Upper lobe of left lung (tissue), 4 donors: ENCODE measurements at regions not wholly inside any gene's neighbourhood (a gene's known extent, or its start where the extent isn't known, plus 50 kb on each side); places are given as distances from the start of the nearest gene placed in this dataset.

Experiments used
- EP300 ChIP-seq, 4 donors: sonication (generic); formaldehyde crosslinking; IDR thresholded peaks; one replicate each; pipeline ENCODE4 v1.5.1; 2017; ENCODE audit warnings: antibody characterized with exemption in 4 of 4, control low read depth in 2 of 4
- POLR2A ChIP-seq, 4 donors: fragments of 450-650 bp; IDR thresholded peaks; one replicate each; pipeline ENCODE4 v1.5.1; 2016 to 2017; ENCODE audit warnings: antibody characterized with exemption in 4 of 4, mild to moderate bottlenecking in 2 of 4
- POLR2AphosphoS5 ChIP-seq, 2 donors: sonication (generic); formaldehyde crosslinking; IDR thresholded peaks; one replicate each; pipeline ENCODE4 v1.5.1; 2017; ENCODE audit warnings: antibody characterized with exemption in 2 of 2
- TF ChIP-seq, protein P1 (sequence below), 6 experiments: fragments of 450-650 bp in 4 of 6; fragments of 200-600 bp in 2 of 6; sonication (generic) in 2 of 6; IDR thresholded peaks; one replicate each; pipeline ENCODE4 v1.5.1; 2016 to 2019; ENCODE audit warnings: antibody characterized with exemption in 6 of 6

GRCh38 chr5:52448111-52448510 lies 339.6 kb upstream of the ITGA1 start:
- TF ChIP-seq POLR2AphosphoS5 (IDR thresholded peaks at IDR 0.05) (no peak), POLR2A (IDR thresholded peaks at IDR 0.05) (no peak), EP300 (IDR thresholded peaks at IDR 0.05) (no peak)
- TF ChIP-seq, protein P1, sequence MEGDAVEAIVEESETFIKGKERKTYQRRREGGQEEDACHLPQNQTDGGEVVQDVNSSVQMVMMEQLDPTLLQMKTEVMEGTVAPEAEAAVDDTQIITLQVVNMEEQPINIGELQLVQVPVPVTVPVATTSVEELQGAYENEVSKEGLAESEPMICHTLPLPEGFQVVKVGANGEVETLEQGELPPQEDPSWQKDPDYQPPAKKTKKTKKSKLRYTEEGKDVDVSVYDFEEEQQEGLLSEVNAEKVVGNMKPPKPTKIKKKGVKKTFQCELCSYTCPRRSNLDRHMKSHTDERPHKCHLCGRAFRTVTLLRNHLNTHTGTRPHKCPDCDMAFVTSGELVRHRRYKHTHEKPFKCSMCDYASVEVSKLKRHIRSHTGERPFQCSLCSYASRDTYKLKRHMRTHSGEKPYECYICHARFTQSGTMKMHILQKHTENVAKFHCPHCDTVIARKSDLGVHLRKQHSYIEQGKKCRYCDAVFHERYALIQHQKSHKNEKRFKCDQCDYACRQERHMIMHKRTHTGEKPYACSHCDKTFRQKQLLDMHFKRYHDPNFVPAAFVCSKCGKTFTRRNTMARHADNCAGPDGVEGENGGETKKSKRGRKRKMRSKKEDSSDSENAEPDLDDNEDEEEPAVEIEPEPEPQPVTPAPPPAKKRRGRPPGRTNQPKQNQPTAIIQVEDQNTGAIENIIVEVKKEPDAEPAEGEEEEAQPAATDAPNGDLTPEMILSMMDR (IDR thresholded peaks at IDR 0.05), result no peak
